HCT116 (cell line): ENCODE measurements at regions not wholly inside any gene's neighbourhood (a gene's known extent, or its start where the extent isn't known, plus 50 kb on each side); places are given as distances from the start of the nearest gene placed in this dataset.

Source experiments
- ATAC-seq: fragments of 200-7000 bp; cut with Tn5 transposase; 2 replicates; pipeline ENCODE4 v1.9.1; 2020; ENCODE audit warnings: mild to moderate bottlenecking, moderate library complexity
- BruUV-seq: library from RNA; stranded (reverse); fragments of 400-500 nt; replicated peaks from 2 replicates; lab custom pipeline; 2021; lab: Mats Ljungman, UMichigan
- CTCF ChIA-PET: fragments of 300-600 bp; sonication (Branson Sonifier 250); formaldehyde crosslinking; loops from one replicate; lab custom pipeline; 2021; ENCODE audit warnings: antibody characterized with exemption; lab: Charles Lee
- POLR2A ChIA-PET: fragments of 300-600, 350-600 bp; sonication (Branson Sonifier 250); formaldehyde crosslinking; loops from one replicate; lab custom pipeline; 2021; ENCODE audit warnings: antibody characterized with exemption; lab: Charles Lee
- RAD21 ChIA-PET, 2 experiments: fragments of 300-600 bp; sonication (Branson Sonifier 250); formaldehyde crosslinking; loops; one replicate each; lab custom pipeline; 2023; ENCODE audit warnings: low total read pairs in 2 of 2; ENCODE audit not compliant: uncharacterized antibody in 2 of 2, unreplicated experiment in 2 of 2, low non-redundant PET in 1 of 2; lab: Charles Lee
- DNase-seq: peaks from one replicate; pipeline ENCODE4 v3.0.0-alpha.2; 2010; ENCODE audit warnings: low read depth, low spot score
- H2AFZ ChIP-seq: fragments of 200-600 bp; shearing (Covaris generic), sonication (generic); 2 replicates; pipeline ENCODE4 v1.6.1; 2017; ENCODE audit warnings: low read depth, mixed run types, mixed read lengths, antibody characterized with exemption, low read length; ENCODE audit not compliant: poor library complexity, severe bottlenecking
- H3K27ac ChIP-seq: 2 replicates; pipeline ENCODE4 v1.5.1; 2012; ENCODE audit warnings: low read depth, low read length
- H3K27me3 ChIP-seq: fragments of 200-600 bp; sonication (generic); 2 replicates; pipeline ENCODE4 v1.6.1; 2016; ENCODE audit warnings: mixed run types, low read length, mixed read lengths; ENCODE audit not compliant: insufficient read depth
- H3K36me3 ChIP-seq, 2 experiments: fragments of 200-500 bp in 1 of 2; fragments of 200-600 bp in 1 of 2; sonication (Bioruptor generic) in 1 of 2; sonication (generic) in 1 of 2; 2 replicates each; pipeline versions ENCODE4 v1.5.1 to v1.6.1; 2014 to 2016; ENCODE audit warnings: low read length in 2 of 2, inconsistent platforms in 1 of 2, mixed read lengths in 1 of 2, mixed run types in 1 of 2; ENCODE audit not compliant: insufficient read depth in 2 of 2, control insufficient read depth in 1 of 2
- H3K4me1 ChIP-seq, 2 experiments: fragments of 200-600 bp in 1 of 2; sonication (generic) in 1 of 2; 2 replicates each; pipeline versions ENCODE4 v1.5.1 to v1.6.1; 2012 to 2017; ENCODE audit warnings: low read length in 2 of 2, inconsistent platforms in 1 of 2, mild to moderate bottlenecking in 1 of 2, mixed read lengths in 1 of 2, mixed run types in 1 of 2, moderate library complexity in 1 of 2; ENCODE audit not compliant: insufficient read depth in 2 of 2, control insufficient read depth in 1 of 2
- H3K4me2 ChIP-seq: fragments of 200-600 bp; sonication (generic); 2 replicates; pipeline ENCODE4 v1.6.1; 2017; ENCODE audit warnings: mixed run types, low read length, mixed read lengths
- H3K4me3 ChIP-seq, 2 experiments: fragments of 200-600 bp in 1 of 2; sonication (generic) in 1 of 2; replicated peaks in 1 of 2; 2 replicates each; pipeline ENCODE4 v1.5.1; 2011 to 2016; ENCODE audit warnings: low read length in 2 of 2, control low read depth in 1 of 2, low read depth in 1 of 2, mild to moderate bottlenecking in 1 of 2, mixed read lengths in 1 of 2, mixed run types in 1 of 2
- H3K79me2 ChIP-seq: fragments of 200-600 bp; sonication (generic); 2 replicates; pipeline ENCODE4 v1.6.1; 2017; ENCODE audit warnings: mild to moderate bottlenecking, mixed run types, low read length, moderate library complexity, mixed read lengths; ENCODE audit not compliant: insufficient read depth
- H3K9ac ChIP-seq: fragments of 200-600 bp; sonication (generic); 2 replicates; pipeline ENCODE4 v1.6.1; 2016; ENCODE audit warnings: low read length, mixed read lengths
- H3K9me2 ChIP-seq: fragments of 200-600 bp; sonication (generic), shearing (Covaris generic); 2 replicates; pipeline ENCODE4 v1.6.1; 2017; ENCODE audit warnings: mixed run types, mild to moderate bottlenecking, moderate library complexity; ENCODE audit not compliant: insufficient read depth
- H3K9me3 ChIP-seq, 2 experiments: fragments of 200-500 bp in 1 of 2; fragments of 200-600 bp in 1 of 2; sonication (Bioruptor generic) in 1 of 2; sonication (generic) in 1 of 2; 2 replicates each; pipeline ENCODE4 v1.6.1; 2014 to 2017; ENCODE audit warnings: low read length in 2 of 2, mixed read lengths in 2 of 2, inconsistent platforms in 1 of 2, low read depth in 1 of 2, mild to moderate bottlenecking in 1 of 2, mixed run types in 1 of 2, moderate library complexity in 1 of 2; ENCODE audit not compliant: control insufficient read depth in 1 of 2, insufficient read depth in 1 of 2
- H4K20me1 ChIP-seq: fragments of 200-600 bp; sonication (generic), shearing (Covaris generic); 2 replicates; pipeline ENCODE4 v1.6.1; 2017; ENCODE audit warnings: mixed run types, mild to moderate bottlenecking, moderate library complexity; ENCODE audit not compliant: insufficient read depth
- EGR1 ChIP-seq: IDR thresholded peaks from 2 replicates; pipeline ENCODE4 v1.6.1; 2012; ENCODE audit warnings: low read depth
- EZH2 ChIP-seq: fragments of 200-600 bp; sonication (generic); IDR thresholded peaks from 2 replicates; pipeline ENCODE4 v1.6.1; 2017; ENCODE audit warnings: antibody characterized with exemption, mixed run types
- RAD21 ChIP-seq: IDR thresholded peaks from 2 replicates; pipeline ENCODE4 v1.6.1; 2012; ENCODE audit warnings: low read depth, mild to moderate bottlenecking
- REST ChIP-seq: IDR thresholded peaks from 2 replicates; pipeline ENCODE4 v1.6.1; 2012; ENCODE audit warnings: low read depth
- SRF ChIP-seq: IDR thresholded peaks from 2 replicates; pipeline ENCODE4 v1.6.1; 2012; ENCODE audit warnings: low read depth
- TCF7L2 ChIP-seq: IDR thresholded peaks from 2 replicates; pipeline ENCODE4 v1.7.0; 2011; ENCODE audit warnings: borderline replicate concordance, inconsistent platforms; ENCODE audit not compliant: insufficient read depth, insufficient read length; ENCODE audit errors: extremely low read depth
- YY1 ChIP-seq: IDR thresholded peaks from 2 replicates; pipeline ENCODE4 v1.6.1; 2011; ENCODE audit warnings: low read length, low read depth, moderate library complexity, mild to moderate bottlenecking; ENCODE audit not compliant: insufficient replicate concordance; ENCODE audit errors: extremely low read depth
- ZFX ChIP-seq: fragments of 450-650 bp; IDR thresholded peaks from 2 replicates; pipeline ENCODE4 v1.6.1; 2017
- ZNF274 ChIP-seq: fragments of 200-500 bp; sonication (Bioruptor generic); IDR thresholded peaks from 2 replicates; pipeline ENCODE4 v1.6.1; 2014; ENCODE audit warnings: mild to moderate bottlenecking, low read depth, low read length, inconsistent platforms
- intact Hi-C: fragments of 100-400 bp; cut with micrococcal nuclease; formaldehyde crosslinking; loops from 2 replicates; pipeline ENCODE4 v1.10.0; 2022

DNA sequence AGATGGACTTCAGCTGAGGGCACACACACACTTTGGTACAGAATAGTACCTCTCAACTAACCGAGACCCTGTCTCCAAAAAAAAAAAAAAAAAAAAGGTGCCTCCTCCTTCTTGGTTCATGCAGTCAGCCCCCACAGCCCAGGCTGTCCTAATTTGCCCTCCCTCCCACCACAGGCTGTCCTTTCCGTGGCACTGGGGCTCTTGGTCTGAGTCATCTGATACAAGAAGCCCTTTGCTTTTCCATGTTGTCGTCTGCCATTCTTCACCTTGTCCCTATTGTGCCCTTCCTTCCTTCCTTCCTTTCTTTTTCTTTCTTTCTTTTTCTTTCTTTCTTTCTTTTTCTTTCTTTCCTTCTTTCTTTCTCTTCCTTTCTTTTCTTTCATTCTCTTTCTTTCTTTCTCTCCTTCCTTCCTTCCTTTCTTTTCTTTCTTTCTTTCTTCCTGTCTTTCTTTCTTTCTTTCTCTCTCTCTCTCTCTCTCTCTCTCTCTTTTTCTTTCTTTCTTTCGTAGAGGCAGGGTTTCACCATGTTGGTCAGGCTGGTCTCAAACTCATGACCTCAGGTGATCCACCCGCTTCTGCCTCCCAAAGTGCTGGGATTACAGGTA is 96.0 kb upstream of the IKZF1 start (continued):
- TF ChIP-seq ZNF274 (no peak), EGR1 (no peak), RAD21 (no peak), TCF7L2 (no peak), YY1 (no peak)
- TF ChIP-seq, all 23 proteins: peak for 0

- no TSS peak for BruUV-seq
- POLR2A ChIA-PET = no interaction called here
- Histone ChIP-seq H3K27ac (no peak overlapping the region), H3K27me3 (no peaks in the 10 kb centered on the region), H3K4me3 (no peak overlapping the region), H2AFZ (no peak overlapping the region), H3K79me2 (no peaks in the 10 kb centered on the region), H4K20me1 (no peaks in the 10 kb centered on the region), H3K9ac (no peak overlapping the region), H3K9me2 (no peaks in the 10 kb centered on the region), H3K9me3 (no peaks in the 10 kb centered on the region), H3K4me1 (peaks cover 18 to 38% of the 10 kb centered on the region in 2 experiments; a peak in 3 of 4 replicates), H3K36me3 (no peaks in the 10 kb centered on the region), H3K4me2 (peak overlapping the region; percentile 71; the same call in 1 of the 2 replicates)
- RAD21 ChIA-PET = no interaction called here
- DNase-seq (no peak), ATAC-seq (no peak)
- TF ChIP-seq ZNF274 = no peak
- no peak for TF ChIP-seq SRF
- no peak for TF ChIP-seq EZH2
- no peak for TF ChIP-seq ZFX
- TF ChIP-seq REST = no peak
- CTCF ChIA-PET = interaction anchor here (1.1 kb wide), 1 partner anchor 261 kb away, joined by 3 read pairs; no protein-coding TSS in a partner anchor
- intact Hi-C loops = loop anchor here (5.0 kb wide), 2 partner anchors 470 to 955 kb away; no protein-coding TSS in a partner anchor
Observed at GRCh38 chr7:50207686-50208255, 96.7 kb upstream of the IKZF1 start.
